Natural killer cell (primary cell): ENCODE measurements at regions not wholly inside any gene's neighbourhood (a gene's known extent, or its start where the extent isn't known, plus 50 kb on each side); places are given as distances from the start of the nearest gene placed in this dataset.

Experiments
- ATAC-seq, 3 donors: fragments of 150-1000 bp in 2 of 3; fragments of 200-7000 bp in 1 of 3; cut with Tn5 transposase; 1 replicate in 1 of 3; 2 replicates in 2 of 3; pipeline ENCODE4 v1.10.0; 2021; ENCODE audit warnings: mild to moderate bottlenecking in 2 of 3, moderate library complexity in 2 of 3
- DNase-seq, 2 donors: peaks; one replicate each; pipeline versions ENCODE4 v3.0.0 to v3.0.0-alpha.2; 2013 to 2021; ENCODE audit warnings: mixed read lengths in 1 of 2
- H3K27ac ChIP-seq: one replicate; pipeline ENCODE4 v1.5.1; 2013; ENCODE audit warnings: mild to moderate bottlenecking, low read length
- H3K27me3 ChIP-seq: one replicate; pipeline ENCODE4 v1.6.1; 2013; ENCODE audit warnings: low read length; ENCODE audit not compliant: control insufficient read depth, insufficient read depth
- H3K36me3 ChIP-seq: one replicate; pipeline ENCODE4 v1.6.1; 2013; ENCODE audit warnings: low read length; ENCODE audit not compliant: control insufficient read depth, insufficient read depth
- H3K4me1 ChIP-seq: one replicate; pipeline ENCODE4 v1.6.1; 2013; ENCODE audit warnings: low read length; ENCODE audit not compliant: control insufficient read depth, insufficient read depth
- H3K4me3 ChIP-seq: one replicate; pipeline ENCODE4 v1.5.1; 2013; ENCODE audit warnings: low read length
- H3K9me3 ChIP-seq: one replicate; pipeline ENCODE4 v1.6.1; 2013; ENCODE audit warnings: low read length; ENCODE audit not compliant: control insufficient read depth, insufficient read depth
- H3K27ac Mint-ChIP-seq, 2 donors: one replicate each; pipeline ENCODE4 v1.8.0; 2022; ENCODE audit warnings: mild to moderate bottlenecking in 2 of 2, mixed read lengths in 2 of 2, moderate library complexity in 1 of 2
- H3K27me3 Mint-ChIP-seq, 2 donors: one replicate each; pipeline ENCODE4 v1.8.0; 2022; ENCODE audit warnings: low read depth in 2 of 2, mixed read lengths in 2 of 2
- H3K36me3 Mint-ChIP-seq: one replicate; pipeline ENCODE4 v1.8.0; 2022; ENCODE audit warnings: mixed read lengths
- H3K4me1 Mint-ChIP-seq, 2 donors: one replicate each; pipeline ENCODE4 v1.8.0; 2022; ENCODE audit warnings: mixed read lengths in 2 of 2
- H3K4me3 Mint-ChIP-seq: one replicate; pipeline ENCODE4 v1.8.0; 2022; ENCODE audit warnings: mild to moderate bottlenecking, moderate library complexity, mixed read lengths
- H3K9me3 Mint-ChIP-seq, 2 donors: one replicate each; pipeline ENCODE4 v1.8.0; 2022; ENCODE audit warnings: mixed read lengths in 2 of 2
- CTCF ChIP-seq: fragments of 200-600 bp; IDR thresholded peaks from one replicate; pipeline ENCODE4 v1.8.0; 2022; ENCODE audit warnings: antibody characterized with exemption
- WGBS: methylation state at CpG from one replicate; pipeline ENCODE4 v1.1.7; 2013; ENCODE audit warnings: missing lambda C conversion rate; ENCODE audit not compliant: insufficient coverage; 5-methylcytosine and 5-hydroxymethylcytosine counted together
- intact Hi-C: fragments of 100-400 bp; cut with micrococcal nuclease; formaldehyde crosslinking; loops from one replicate; pipeline ENCODE4 v1.14.2; 2022

DNA sequence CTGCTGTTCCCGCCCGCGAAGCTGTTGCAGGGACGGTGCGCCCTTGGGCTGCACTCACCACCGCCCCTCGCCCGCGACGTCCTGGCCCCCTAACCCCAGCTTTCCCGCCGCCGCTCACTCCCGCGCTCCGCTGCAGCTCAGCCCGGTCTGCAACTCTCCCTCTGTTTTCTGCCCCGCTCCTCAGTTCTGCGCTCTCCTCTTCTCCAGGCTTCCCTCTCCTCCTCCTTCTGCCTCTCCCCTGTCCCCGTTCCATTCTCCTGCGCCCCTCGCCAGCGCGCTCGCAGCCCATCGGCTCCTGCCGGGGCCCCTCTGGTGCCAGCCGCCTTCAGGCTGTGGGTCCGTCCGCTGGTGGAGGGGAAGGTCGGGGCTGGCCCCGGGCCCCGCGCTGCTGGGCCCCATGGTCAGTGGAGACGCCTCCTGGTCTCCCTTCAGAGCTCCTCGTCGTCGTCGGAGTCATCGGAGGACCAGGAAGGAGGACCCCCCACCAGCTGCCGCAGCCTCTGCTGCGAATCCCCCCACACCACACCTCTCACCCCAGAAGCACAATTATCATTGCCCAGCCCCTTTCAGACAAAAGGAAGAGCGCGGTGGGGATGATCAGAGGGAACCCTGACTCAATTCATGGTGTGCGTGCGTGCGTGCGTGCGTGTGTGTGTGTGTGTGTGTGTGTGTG is 223.2 kb upstream of the FOXF1 start:
- Mint-ChIP-seq H3K36me3 (no peaks in the 10 kb centered on the region), H3K9me3 (no peaks in the 10 kb centered on the region), H3K4me3 (no peak overlapping the region), H3K4me1 (no peaks in the 10 kb centered on the region), H3K27me3 (peaks cover 52 to 63% of the 10 kb centered on the region in 2 donors), H3K27ac (no peak overlapping the region)
- 8% methylated on average over 49 of the region's 49 CpGs for WGBS
- no peak overlapping the region for H3K27ac ChIP-seq
- ATAC-seq = no peak
- intact Hi-C loops = no loop called here
- no peak for DNase-seq
- no peaks in the 10 kb centered on the region for H3K9me3 ChIP-seq
- H3K4me1 ChIP-seq = no peaks in the 10 kb centered on the region
- peaks cover 24% of the 10 kb centered on the region for H3K27me3 ChIP-seq
- TF ChIP-seq CTCF = no peak
- H3K36me3 ChIP-seq = no peaks in the 10 kb centered on the region
- H3K4me3 ChIP-seq = no peak overlapping the region

DNA sequence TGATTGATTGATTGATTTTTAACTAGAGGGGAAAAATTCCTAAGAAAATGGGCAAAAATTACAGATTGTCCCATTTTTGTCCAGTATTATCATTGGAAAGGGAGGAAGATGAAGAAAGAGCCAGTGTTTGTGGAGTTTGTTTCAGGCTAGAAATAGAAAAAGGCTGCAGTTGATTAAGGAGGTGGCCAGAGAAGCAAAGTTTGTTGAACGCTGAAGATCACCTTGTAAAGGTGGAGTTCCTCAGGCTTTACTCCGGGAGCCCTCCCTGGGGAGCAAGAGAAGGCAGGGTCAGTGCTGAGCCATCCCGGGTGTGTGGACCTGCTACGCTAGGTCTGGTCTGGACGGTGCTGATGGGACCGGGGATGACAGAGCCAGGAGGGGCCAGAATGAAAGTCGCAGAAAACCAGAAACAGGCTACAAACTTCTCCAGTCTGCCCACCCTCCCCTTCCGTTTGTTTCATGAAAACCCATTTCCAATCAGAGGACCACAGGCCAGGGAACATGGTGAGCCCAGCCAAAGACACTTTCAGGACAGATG is 222.6 kb upstream of the FOXF1 start:
- Histone ChIP-seq H3K27me3 (peaks cover 24% of the 10 kb centered on the region), H3K4me3 (no peak overlapping the region), H3K27ac (no peak overlapping the region), H3K36me3 (no peaks in the 10 kb centered on the region), H3K4me1 (no peaks in the 10 kb centered on the region), H3K9me3 (no peaks in the 10 kb centered on the region)
- 8% methylated on average over 7 of the region's 8 CpGs for WGBS
- DNase-seq = no peak
- Mint-ChIP-seq H3K9me3 (no peaks in the 10 kb centered on the region), H3K4me3 (no peak overlapping the region), H3K4me1 (no peaks in the 10 kb centered on the region), H3K27ac (no peak overlapping the region), H3K27me3 (peaks cover 58 to 63% of the 10 kb centered on the region in 2 donors), H3K36me3 (no peaks in the 10 kb centered on the region)
- no peak for TF ChIP-seq CTCF
- ATAC-seq = no peak
- intact Hi-C loops = no loop called here

GRCh38 chr16:86288716-86289294 is 221.5 kb upstream of the FOXF1 start:
- no peak for TF ChIP-seq CTCF
- H3K27me3 ChIP-seq = peaks cover 24% of the 10 kb centered on the region
- no peaks in the 10 kb centered on the region for H3K9me3 Mint-ChIP-seq
- no peaks in the 10 kb centered on the region for H3K4me1 Mint-ChIP-seq
- WGBS = 5% methylated on average over 18 of the region's 19 CpGs
- no peaks in the 10 kb centered on the region for H3K9me3 ChIP-seq
- ATAC-seq = no peak
- intact Hi-C loops = no loop called here
- no peaks in the 10 kb centered on the region for H3K36me3 ChIP-seq
- H3K27me3 Mint-ChIP-seq = peaks cover 57 to 67% of the 10 kb centered on the region in 2 donors
- no peak overlapping the region for H3K4me3 ChIP-seq
- DNase-seq = no peak
- no peak overlapping the region for H3K27ac ChIP-seq
- no peaks in the 10 kb centered on the region for H3K4me1 ChIP-seq
- H3K36me3 Mint-ChIP-seq = no peaks in the 10 kb centered on the region
- no peak overlapping the region for H3K27ac Mint-ChIP-seq
- H3K4me3 Mint-ChIP-seq = no peak overlapping the region
